Liver (tissue), 8 donors: ENCODE measurements at regions not wholly inside any gene's neighbourhood (a gene's known extent, or its start where the extent isn't known, plus 50 kb on each side); places are given as distances from the start of the nearest gene placed in this dataset.
A peak's percentile ranks its signal among the peaks of the same experiment; 100 is the strongest.

Source experiments
- DNase-seq: peaks from one replicate; pipeline ENCODE4 v3.0.0-alpha.2; 2017; ENCODE audit warnings: low spot score
- H3K27ac ChIP-seq, 2 donors: one replicate each; pipeline ENCODE4 v1.7.0; 2013; ENCODE audit warnings: inconsistent platforms in 2 of 2, low read length in 2 of 2, control low read depth in 1 of 2, low read depth in 1 of 2, mild to moderate bottlenecking in 1 of 2
- H3K27me3 ChIP-seq, 4 donors: one replicate each; pipeline versions ENCODE4 v1.6.1 to v1.7.0; 2013; ENCODE audit warnings: low read length in 3 of 4, inconsistent platforms in 1 of 4, mild to moderate bottlenecking in 1 of 4, moderate library complexity in 1 of 4; ENCODE audit not compliant: control insufficient read depth in 4 of 4, insufficient read depth in 4 of 4
- H3K36me3 ChIP-seq, 4 donors: one replicate each; pipeline versions ENCODE4 v1.6.1 to v1.7.0; 2013; ENCODE audit warnings: low read length in 3 of 4, mild to moderate bottlenecking in 3 of 4, low read depth in 1 of 4, moderate library complexity in 1 of 4; ENCODE audit not compliant: control insufficient read depth in 4 of 4, insufficient read depth in 3 of 4
- H3K4me1 ChIP-seq, 4 donors: one replicate each; pipeline versions ENCODE4 v1.6.1 to v1.7.0; 2013; ENCODE audit warnings: low read length in 3 of 4, mild to moderate bottlenecking in 3 of 4, moderate library complexity in 1 of 4; ENCODE audit not compliant: control insufficient read depth in 4 of 4, insufficient read depth in 4 of 4
- H3K4me3 ChIP-seq, 3 donors: one replicate each; pipeline versions ENCODE4 v1.6.1 to v1.7.0; 2013; ENCODE audit warnings: low read length in 3 of 3, control low read depth in 1 of 3, low read depth in 1 of 3, mild to moderate bottlenecking in 1 of 3
- H3K9ac ChIP-seq, 2 donors: one replicate each; pipeline ENCODE4 v1.7.0; 2013; ENCODE audit warnings: low read length in 2 of 2, mild to moderate bottlenecking in 2 of 2, moderate library complexity in 2 of 2, control low read depth in 1 of 2, low read depth in 1 of 2
- H3K9me3 ChIP-seq, 4 donors: one replicate each; pipeline versions ENCODE4 v1.6.1 to v1.7.0; 2013; ENCODE audit warnings: low read length in 3 of 4; ENCODE audit not compliant: control insufficient read depth in 4 of 4
- EGR1 ChIP-seq, 2 donors: IDR thresholded peaks; 2 replicates each; pipeline ENCODE4 v1.6.1; 2016 to 2018; ENCODE audit warnings: antibody characterized with exemption in 2 of 2, low read depth in 2 of 2
- FOXA1 ChIP-seq: IDR thresholded peaks from 2 replicates; pipeline ENCODE4 v1.6.1; 2016; ENCODE audit warnings: antibody characterized with exemption
- FOXA2 ChIP-seq: IDR thresholded peaks from 2 replicates; pipeline ENCODE4 v1.6.1; 2016; ENCODE audit warnings: antibody characterized with exemption
- GABPA ChIP-seq, 2 donors: IDR thresholded peaks in 1 of 2; conservative IDR thresholded peaks in 1 of 2; 2 replicates each; pipeline ENCODE4 v1.6.1; 2016; ENCODE audit warnings: antibody characterized with exemption in 2 of 2, mild to moderate bottlenecking in 1 of 2, moderate library complexity in 1 of 2
- HNF4A ChIP-seq, 2 donors: conservative IDR thresholded peaks; 2 replicates each; pipeline ENCODE4 v1.6.1; 2016; ENCODE audit warnings: antibody characterized with exemption in 2 of 2, mild to moderate bottlenecking in 2 of 2
- HNF4G ChIP-seq: IDR thresholded peaks from 2 replicates; pipeline ENCODE4 v1.6.1; 2016; ENCODE audit warnings: antibody characterized with exemption
- JUND ChIP-seq, 2 donors: IDR thresholded peaks; 2 replicates each; pipeline ENCODE4 v1.6.1; 2016; ENCODE audit warnings: antibody characterized with exemption in 2 of 2
- NR2F2 ChIP-seq: IDR thresholded peaks from 2 replicates; pipeline ENCODE4 v1.6.1; 2016; ENCODE audit warnings: antibody characterized with exemption
- RAD21 ChIP-seq, 2 donors: IDR thresholded peaks; 2 replicates each; pipeline ENCODE4 v1.6.1; 2016; ENCODE audit warnings: antibody characterized with exemption in 2 of 2, mild to moderate bottlenecking in 2 of 2
- RXRA ChIP-seq, 2 donors: IDR thresholded peaks; 2 replicates each; pipeline ENCODE4 v1.6.1; 2017 to 2018; ENCODE audit warnings: antibody characterized with exemption in 2 of 2, mild to moderate bottlenecking in 1 of 2
- SP1 ChIP-seq: IDR thresholded peaks from 2 replicates; pipeline ENCODE4 v1.6.1; 2018; ENCODE audit warnings: antibody characterized with exemption, mild to moderate bottlenecking
- TAF1 ChIP-seq: conservative IDR thresholded peaks from 2 replicates; pipeline ENCODE4 v1.6.1; 2016; ENCODE audit warnings: antibody characterized with exemption, mild to moderate bottlenecking
- YY1 ChIP-seq: IDR thresholded peaks from 2 replicates; pipeline ENCODE4 v1.6.1; 2016; ENCODE audit warnings: antibody characterized with exemption, mild to moderate bottlenecking
- WGBS: extraction: QIAGEN DNeasy Blood & Tissue Kit; methylation state at CpG from one replicate; pipeline ENCODE4 v1.1.7; 2013; 5-methylcytosine and 5-hydroxymethylcytosine counted together
- TF ChIP-seq, protein P1 (sequence below): IDR thresholded peaks from 2 replicates; pipeline ENCODE4 v1.6.1; 2016; ENCODE audit warnings: antibody characterized with exemption
- TF ChIP-seq, protein P2 (sequence below): IDR thresholded peaks from 2 replicates; pipeline ENCODE4 v1.6.1; 2016; ENCODE audit warnings: antibody characterized with exemption, mild to moderate bottlenecking
- TF ChIP-seq, protein P3 (sequence below): IDR thresholded peaks from 2 replicates; pipeline ENCODE4 v1.6.1; 2016; ENCODE audit warnings: antibody characterized with exemption
- TF ChIP-seq, protein P4 (sequence below): fragments of 150-350 bp; IDR thresholded peaks from 2 replicates; pipeline ENCODE4 v1.5.1; 2017; ENCODE audit warnings: improper control_type of control experiment, low read depth, low read length; ENCODE audit not compliant: missing input control
- TF ChIP-seq, protein P5 (sequence below): IDR thresholded peaks from 2 replicates; pipeline ENCODE4 v1.6.1; 2016; ENCODE audit warnings: antibody characterized with exemption
- donor health status: healthy.
- donor health status: healthy.
- donor health status: healthy.
- donor health status: healthy.
- donor health status: healthy.

DNA sequence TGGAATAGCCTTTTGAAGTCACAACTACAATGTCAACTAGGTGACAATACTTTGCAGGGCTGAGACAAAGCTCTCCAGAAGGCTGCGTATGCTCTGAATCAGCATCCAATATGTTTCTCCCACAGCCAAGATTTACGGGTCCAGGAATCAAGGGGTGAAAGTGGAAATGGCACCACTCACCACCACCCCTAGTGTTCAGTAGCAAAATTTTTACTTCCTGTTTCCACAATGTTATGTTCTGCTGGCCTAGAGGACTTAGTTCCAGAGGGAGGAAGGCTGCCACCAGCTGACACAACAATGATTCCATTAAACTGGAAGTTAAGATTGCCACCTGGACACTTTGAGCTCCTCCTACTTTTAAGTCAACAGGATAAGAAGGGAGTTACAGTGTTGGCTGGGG lies 68.5 kb upstream of the MPEG1 start:
- H3K36me3 ChIP-seq: no peaks in the 10 kb centered on the region
- TF ChIP-seq RAD21 (IDR thresholded peaks at IDR 0.05) (peak in 1 of 2 donors; percentile 28), SP1 (no peak)
- no peak overlapping the region for H3K4me3 ChIP-seq
- WGBS: 89% methylated on average over 2 of the region's 2 CpGs
- no peak overlapping the region for H3K9ac ChIP-seq
- no peaks in the 10 kb centered on the region for H3K9me3 ChIP-seq
- no peaks in the 10 kb centered on the region for H3K27me3 ChIP-seq
- no peak overlapping the region for H3K27ac ChIP-seq
- H3K4me1 ChIP-seq: peaks cover 1 to 21% (median 17%) of the 10 kb centered on the region in 4 donors
- no peak for DNase-seq

DNA sequence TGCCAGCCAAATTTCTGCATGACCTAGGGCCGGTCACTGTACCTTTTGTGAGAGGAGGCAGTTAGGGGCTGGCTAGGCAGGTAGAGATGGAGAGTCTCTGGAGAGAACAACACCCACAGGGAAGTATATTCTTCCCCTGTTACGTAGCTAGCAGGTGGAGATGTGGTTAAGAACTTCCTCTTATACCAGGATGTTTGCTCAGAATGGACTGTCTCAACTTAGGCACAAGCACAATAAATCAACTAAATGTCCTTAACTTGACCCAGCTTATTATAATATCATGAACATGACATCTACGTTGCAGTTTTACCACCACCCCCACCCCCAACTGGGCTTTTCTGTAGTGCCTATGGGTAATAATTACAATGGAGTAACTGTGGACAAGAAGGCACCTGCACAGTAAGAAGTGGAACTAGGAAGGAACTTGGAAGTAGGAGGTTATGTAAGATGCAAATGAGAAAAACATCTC lies 60.7 kb upstream of the MPEG1 start:
- Histone ChIP-seq H3K9ac (no peak overlapping the region), H3K36me3 (no peaks in the 10 kb centered on the region), H3K27me3 (no peaks in the 10 kb centered on the region), H3K4me1 (peaks cover 0 to 5% (median 0%) of the 10 kb centered on the region in 4 donors), H3K4me3 (no peak overlapping the region), H3K27ac (peak overlapping the region; percentile 14 to 26), H3K9me3 (no peaks in the 10 kb centered on the region)
- DNase-seq: no peak
- 70% methylated on average over 3 of the region's 3 CpGs for WGBS
- TF ChIP-seq, protein P1, sequence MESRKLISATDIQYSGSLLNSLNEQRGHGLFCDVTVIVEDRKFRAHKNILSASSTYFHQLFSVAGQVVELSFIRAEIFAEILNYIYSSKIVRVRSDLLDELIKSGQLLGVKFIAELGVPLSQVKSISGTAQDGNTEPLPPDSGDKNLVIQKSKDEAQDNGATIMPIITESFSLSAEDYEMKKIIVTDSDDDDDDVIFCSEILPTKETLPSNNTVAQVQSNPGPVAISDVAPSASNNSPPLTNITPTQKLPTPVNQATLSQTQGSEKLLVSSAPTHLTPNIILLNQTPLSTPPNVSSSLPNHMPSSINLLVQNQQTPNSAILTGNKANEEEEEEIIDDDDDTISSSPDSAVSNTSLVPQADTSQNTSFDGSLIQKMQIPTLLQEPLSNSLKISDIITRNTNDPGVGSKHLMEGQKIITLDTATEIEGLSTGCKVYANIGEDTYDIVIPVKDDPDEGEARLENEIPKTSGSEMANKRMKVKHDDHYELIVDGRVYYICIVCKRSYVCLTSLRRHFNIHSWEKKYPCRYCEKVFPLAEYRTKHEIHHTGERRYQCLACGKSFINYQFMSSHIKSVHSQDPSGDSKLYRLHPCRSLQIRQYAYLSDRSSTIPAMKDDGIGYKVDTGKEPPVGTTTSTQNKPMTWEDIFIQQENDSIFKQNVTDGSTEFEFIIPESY: no peak
- TF ChIP-seq RAD21 (IDR thresholded peaks at IDR 0.05) (no peak), JUND (IDR thresholded peaks at IDR 0.05) (no peak), TAF1 (no peak), HNF4A (conservative IDR thresholded peaks at IDR 0.05) (no peak), NR2F2 (no peak), FOXA2 (no peak), FOXA1 (no peak), HNF4G (no peak), SP1 (no peak), EGR1 (IDR thresholded peaks at IDR 0.05; ENCODE audit: low read depth in 2 of 2) (no peak), GABPA (IDR thresholded peaks at IDR 0.05 in 1 of 2, conservative IDR thresholded peaks at IDR 0.05 in 1 of 2) (no peak), RXRA (IDR thresholded peaks at IDR 0.05) (no peak), YY1 (no peak)
- TF ChIP-seq, protein P2, sequence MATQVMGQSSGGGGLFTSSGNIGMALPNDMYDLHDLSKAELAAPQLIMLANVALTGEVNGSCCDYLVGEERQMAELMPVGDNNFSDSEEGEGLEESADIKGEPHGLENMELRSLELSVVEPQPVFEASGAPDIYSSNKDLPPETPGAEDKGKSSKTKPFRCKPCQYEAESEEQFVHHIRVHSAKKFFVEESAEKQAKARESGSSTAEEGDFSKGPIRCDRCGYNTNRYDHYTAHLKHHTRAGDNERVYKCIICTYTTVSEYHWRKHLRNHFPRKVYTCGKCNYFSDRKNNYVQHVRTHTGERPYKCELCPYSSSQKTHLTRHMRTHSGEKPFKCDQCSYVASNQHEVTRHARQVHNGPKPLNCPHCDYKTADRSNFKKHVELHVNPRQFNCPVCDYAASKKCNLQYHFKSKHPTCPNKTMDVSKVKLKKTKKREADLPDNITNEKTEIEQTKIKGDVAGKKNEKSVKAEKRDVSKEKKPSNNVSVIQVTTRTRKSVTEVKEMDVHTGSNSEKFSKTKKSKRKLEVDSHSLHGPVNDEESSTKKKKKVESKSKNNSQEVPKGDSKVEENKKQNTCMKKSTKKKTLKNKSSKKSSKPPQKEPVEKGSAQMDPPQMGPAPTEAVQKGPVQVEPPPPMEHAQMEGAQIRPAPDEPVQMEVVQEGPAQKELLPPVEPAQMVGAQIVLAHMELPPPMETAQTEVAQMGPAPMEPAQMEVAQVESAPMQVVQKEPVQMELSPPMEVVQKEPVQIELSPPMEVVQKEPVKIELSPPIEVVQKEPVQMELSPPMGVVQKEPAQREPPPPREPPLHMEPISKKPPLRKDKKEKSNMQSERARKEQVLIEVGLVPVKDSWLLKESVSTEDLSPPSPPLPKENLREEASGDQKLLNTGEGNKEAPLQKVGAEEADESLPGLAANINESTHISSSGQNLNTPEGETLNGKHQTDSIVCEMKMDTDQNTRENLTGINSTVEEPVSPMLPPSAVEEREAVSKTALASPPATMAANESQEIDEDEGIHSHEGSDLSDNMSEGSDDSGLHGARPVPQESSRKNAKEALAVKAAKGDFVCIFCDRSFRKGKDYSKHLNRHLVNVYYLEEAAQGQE: no peak
- TF ChIP-seq, protein P3, sequence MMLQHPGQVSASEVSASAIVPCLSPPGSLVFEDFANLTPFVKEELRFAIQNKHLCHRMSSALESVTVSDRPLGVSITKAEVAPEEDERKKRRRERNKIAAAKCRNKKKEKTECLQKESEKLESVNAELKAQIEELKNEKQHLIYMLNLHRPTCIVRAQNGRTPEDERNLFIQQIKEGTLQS: no peak
- TF ChIP-seq, protein P4, sequence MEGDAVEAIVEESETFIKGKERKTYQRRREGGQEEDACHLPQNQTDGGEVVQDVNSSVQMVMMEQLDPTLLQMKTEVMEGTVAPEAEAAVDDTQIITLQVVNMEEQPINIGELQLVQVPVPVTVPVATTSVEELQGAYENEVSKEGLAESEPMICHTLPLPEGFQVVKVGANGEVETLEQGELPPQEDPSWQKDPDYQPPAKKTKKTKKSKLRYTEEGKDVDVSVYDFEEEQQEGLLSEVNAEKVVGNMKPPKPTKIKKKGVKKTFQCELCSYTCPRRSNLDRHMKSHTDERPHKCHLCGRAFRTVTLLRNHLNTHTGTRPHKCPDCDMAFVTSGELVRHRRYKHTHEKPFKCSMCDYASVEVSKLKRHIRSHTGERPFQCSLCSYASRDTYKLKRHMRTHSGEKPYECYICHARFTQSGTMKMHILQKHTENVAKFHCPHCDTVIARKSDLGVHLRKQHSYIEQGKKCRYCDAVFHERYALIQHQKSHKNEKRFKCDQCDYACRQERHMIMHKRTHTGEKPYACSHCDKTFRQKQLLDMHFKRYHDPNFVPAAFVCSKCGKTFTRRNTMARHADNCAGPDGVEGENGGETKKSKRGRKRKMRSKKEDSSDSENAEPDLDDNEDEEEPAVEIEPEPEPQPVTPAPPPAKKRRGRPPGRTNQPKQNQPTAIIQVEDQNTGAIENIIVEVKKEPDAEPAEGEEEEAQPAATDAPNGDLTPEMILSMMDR: no peak
- TF ChIP-seq, protein P5, sequence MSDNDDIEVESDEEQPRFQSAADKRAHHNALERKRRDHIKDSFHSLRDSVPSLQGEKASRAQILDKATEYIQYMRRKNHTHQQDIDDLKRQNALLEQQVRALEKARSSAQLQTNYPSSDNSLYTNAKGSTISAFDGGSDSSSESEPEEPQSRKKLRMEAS: no peak
